Mesenchymal stem cell (in vitro differentiated cells and primary cell): ENCODE measurements at regions not wholly inside any gene's neighbourhood (a gene's known extent, or its start where the extent isn't known, plus 50 kb on each side); places are given as distances from the start of the nearest gene placed in this dataset.
A peak's percentile ranks its signal among the peaks of the same experiment; 100 is the strongest.
"Not testable (repeated sequence)": the region's sequence is repeated elsewhere in the genome, so short reads cannot be mapped to it uniquely, and the experiment has no call there.

Experiments
- DNase-seq: peaks from one replicate; pipeline ENCODE4 v3.0.0-alpha.2; 2013
- H2AFZ ChIP-seq: one replicate; pipeline ENCODE4 v1.6.1; 2013; ENCODE audit warnings: low read depth, mild to moderate bottlenecking, control low read depth, inconsistent platforms, low read length, moderate library complexity
- H2AK5ac ChIP-seq: 2 replicates; pipeline ENCODE4 v1.6.1; 2013; ENCODE audit warnings: low read length, moderate library complexity, mild to moderate bottlenecking, inconsistent platforms; ENCODE audit not compliant: severe bottlenecking
- H2BK120ac ChIP-seq: one replicate; pipeline ENCODE4 v1.6.1; 2013; ENCODE audit warnings: low read depth, mild to moderate bottlenecking, inconsistent platforms, low read length, moderate library complexity
- H2BK12ac ChIP-seq, 2 experiments: one replicate each; pipeline ENCODE4 v1.6.1; 2013; ENCODE audit warnings: inconsistent platforms in 2 of 2, low read length in 2 of 2, mild to moderate bottlenecking in 2 of 2, moderate library complexity in 2 of 2, control low read depth in 1 of 2
- H2BK15ac ChIP-seq: one replicate; pipeline ENCODE4 v1.6.1; 2013; ENCODE audit warnings: mild to moderate bottlenecking, low read depth, inconsistent platforms; ENCODE audit not compliant: poor library complexity, severe bottlenecking
- H2BK5ac ChIP-seq: 2 replicates; pipeline ENCODE4 v1.6.1; 2013; ENCODE audit warnings: low read depth, mild to moderate bottlenecking, low read length, control low read depth, inconsistent platforms; ENCODE audit not compliant: poor library complexity, severe bottlenecking
- H3K14ac ChIP-seq, 2 experiments: one replicate each; pipeline ENCODE4 v1.6.1; 2013; ENCODE audit warnings: inconsistent platforms in 2 of 2, low read length in 2 of 2, control low read depth in 1 of 2, mild to moderate bottlenecking in 1 of 2, moderate library complexity in 1 of 2
- H3K18ac ChIP-seq, 2 experiments: one replicate each; pipeline ENCODE4 v1.6.1; 2013; ENCODE audit warnings: inconsistent platforms in 2 of 2, low read length in 2 of 2, control low read depth in 1 of 2, low read depth in 1 of 2, mild to moderate bottlenecking in 1 of 2
- H3K23ac ChIP-seq, 2 experiments: one replicate each; pipeline ENCODE4 v1.6.1; 2013; ENCODE audit warnings: inconsistent platforms in 2 of 2, low read length in 2 of 2, mild to moderate bottlenecking in 2 of 2, moderate library complexity in 2 of 2, control low read depth in 1 of 2
- H3K27ac ChIP-seq: 2 replicates; pipeline ENCODE4 v1.5.1; 2013; ENCODE audit warnings: mild to moderate bottlenecking, moderate library complexity, low read length, control low read depth, inconsistent platforms; ENCODE audit not compliant: poor library complexity, severe bottlenecking
- H3K27me3 ChIP-seq, 2 experiments: 2 replicates each; pipeline versions ENCODE4 v1.6.1 to v1.7.0; 2013; ENCODE audit warnings: low read length in 2 of 2, mild to moderate bottlenecking in 2 of 2, moderate library complexity in 2 of 2, control low read depth in 1 of 2, inconsistent platforms in 1 of 2; ENCODE audit not compliant: control insufficient read depth in 1 of 2, insufficient read depth in 1 of 2
- H3K36me3 ChIP-seq, 2 experiments: 2 replicates each; pipeline versions ENCODE4 v1.6.1 to v1.7.0; 2013; ENCODE audit warnings: low read length in 2 of 2, control low read depth in 1 of 2, inconsistent platforms in 1 of 2, low read depth in 1 of 2, mild to moderate bottlenecking in 1 of 2; ENCODE audit not compliant: insufficient read depth in 2 of 2, control insufficient read depth in 1 of 2
- H3K4ac ChIP-seq, 2 experiments: one replicate each; pipeline ENCODE4 v1.6.1; 2013; ENCODE audit warnings: inconsistent platforms in 2 of 2, low read length in 2 of 2, mild to moderate bottlenecking in 2 of 2, moderate library complexity in 2 of 2, control low read depth in 1 of 2, low read depth in 1 of 2
- H3K4me1 ChIP-seq: 2 replicates; pipeline ENCODE4 v1.6.1; 2013; ENCODE audit warnings: low read depth, low read length, control low read depth; ENCODE audit not compliant: control insufficient read depth, insufficient read depth
- H3K4me2 ChIP-seq: 2 replicates; pipeline ENCODE4 v1.6.1; 2013; ENCODE audit warnings: low read length, mild to moderate bottlenecking, inconsistent platforms; ENCODE audit not compliant: poor library complexity, severe bottlenecking
- H3K4me3 ChIP-seq, 2 experiments: 2 replicates each; pipeline versions ENCODE4 v1.5.1 to v1.7.0; 2013; ENCODE audit warnings: low read length in 2 of 2, mild to moderate bottlenecking in 2 of 2, control low read depth in 1 of 2, low read depth in 1 of 2; ENCODE audit not compliant: insufficient read depth in 1 of 2
- H3K79me1 ChIP-seq: replicated peaks from 2 replicates; pipeline ENCODE4 v1.6.1; 2013; ENCODE audit warnings: mild to moderate bottlenecking, control low read depth, low read length, inconsistent platforms; ENCODE audit not compliant: poor library complexity, severe bottlenecking
- H3K9ac ChIP-seq: 2 replicates; pipeline ENCODE4 v1.7.0; 2013; ENCODE audit warnings: mild to moderate bottlenecking, low read length, moderate library complexity
- H3K9me3 ChIP-seq: 2 replicates; pipeline ENCODE4 v1.7.0; 2013; ENCODE audit warnings: mild to moderate bottlenecking, low read length; ENCODE audit not compliant: control insufficient read depth
- H4K8ac ChIP-seq: one replicate; pipeline ENCODE4 v1.6.1; 2013; ENCODE audit warnings: inconsistent platforms, mild to moderate bottlenecking, low read length, moderate library complexity
- H4K91ac ChIP-seq: one replicate; pipeline ENCODE4 v1.6.1; 2013; ENCODE audit warnings: mild to moderate bottlenecking, low read length, inconsistent platforms
- WGBS: methylation state at CpG from one replicate; pipeline ENCODE4 v1.1.7; 2013; ENCODE audit warnings: mixed read lengths; 5-methylcytosine and 5-hydroxymethylcytosine counted together

GRCh38 chr3:165946360-165946759 is 109.1 kb upstream of the BCHE start:
- H2AFZ ChIP-seq = no peak overlapping the region

DNA sequence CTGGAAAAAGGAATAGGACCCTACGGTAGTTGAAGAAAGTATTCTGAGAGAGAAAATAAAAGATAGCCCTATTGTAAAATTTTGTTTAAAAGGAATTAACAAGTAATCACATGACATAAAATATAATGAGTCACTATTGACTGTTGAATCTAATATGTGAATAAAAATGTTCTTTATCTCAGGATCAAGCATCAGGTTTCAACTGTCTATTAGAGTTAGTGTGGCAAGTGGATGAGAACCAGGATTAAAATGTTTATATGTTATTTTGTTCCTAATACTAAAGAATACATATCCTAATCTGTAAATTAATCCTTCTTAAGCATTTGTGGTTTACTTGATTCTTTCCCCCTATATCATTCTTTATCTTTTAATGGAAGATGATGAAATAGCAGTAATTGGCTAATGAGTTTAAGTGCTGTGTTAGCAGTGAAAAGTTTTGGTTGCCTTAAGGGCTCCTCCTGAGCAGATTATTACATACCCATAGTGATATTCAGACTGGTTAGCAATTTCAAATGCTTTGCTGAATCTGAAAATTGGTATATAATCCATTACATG is 101.8 kb upstream of the BCHE start:
- no peak overlapping the region for H3K4me2 ChIP-seq
- no peak overlapping the region for H3K4ac ChIP-seq
- H2BK5ac ChIP-seq = no peak overlapping the region
- H3K14ac ChIP-seq = no peak overlapping the region
- H3K36me3 ChIP-seq = no peaks in the 10 kb centered on the region
- H2AFZ ChIP-seq = no peak overlapping the region
- no peak overlapping the region for H3K9ac ChIP-seq
- peaks cover 8% of the 10 kb centered on the region for H3K9me3 ChIP-seq
- H3K18ac ChIP-seq = no peak overlapping the region
- H3K27ac ChIP-seq = no peak overlapping the region
- WGBS = no CpG with 5 or more reads among the region's 1 CpG
- no peak overlapping the region for H4K91ac ChIP-seq
- H2BK12ac ChIP-seq = no peak overlapping the region
- H2BK15ac ChIP-seq = no peak overlapping the region
- H3K4me3 ChIP-seq = no peak overlapping the region
- H2AK5ac ChIP-seq = no peak overlapping the region
- H3K27me3 ChIP-seq = no peaks in the 10 kb centered on the region
- H3K79me1 ChIP-seq = no peaks in the 10 kb centered on the region
- DNase-seq = no peak
- no peaks in the 10 kb centered on the region for H3K4me1 ChIP-seq
- no peak overlapping the region for H3K23ac ChIP-seq
- H4K8ac ChIP-seq = no peak overlapping the region
- H2BK120ac ChIP-seq = no peak overlapping the region

More at GRCh38 chr3:165946360-165946759, 109.1 kb upstream of the BCHE start:
- H4K91ac ChIP-seq = no peak overlapping the region
- no peak overlapping the region for H3K14ac ChIP-seq
- H3K4me2 ChIP-seq = no peak overlapping the region
- H3K23ac ChIP-seq = no peak overlapping the region
- H3K36me3 ChIP-seq = no peaks in the 10 kb centered on the region
- H4K8ac ChIP-seq = no peak overlapping the region
- no peak overlapping the region for H3K18ac ChIP-seq
- H2AK5ac ChIP-seq = no peak overlapping the region
- H2BK120ac ChIP-seq = no peak overlapping the region
- H3K27me3 ChIP-seq = no peaks in the 10 kb centered on the region
- H3K4me3 ChIP-seq = no peak overlapping the region
- peaks cover 8% of the 10 kb centered on the region for H3K9me3 ChIP-seq
- no peak overlapping the region for H2BK12ac ChIP-seq
- no peaks in the 10 kb centered on the region for H3K79me1 ChIP-seq
- H3K27ac ChIP-seq = no peak overlapping the region
- no peak overlapping the region for H2BK15ac ChIP-seq
- DNase-seq = no peak
- no peak overlapping the region for H2BK5ac ChIP-seq
- no peaks in the 10 kb centered on the region for H3K4me1 ChIP-seq
- no peak overlapping the region for H3K9ac ChIP-seq
- no peak overlapping the region for H3K4ac ChIP-seq

DNA sequence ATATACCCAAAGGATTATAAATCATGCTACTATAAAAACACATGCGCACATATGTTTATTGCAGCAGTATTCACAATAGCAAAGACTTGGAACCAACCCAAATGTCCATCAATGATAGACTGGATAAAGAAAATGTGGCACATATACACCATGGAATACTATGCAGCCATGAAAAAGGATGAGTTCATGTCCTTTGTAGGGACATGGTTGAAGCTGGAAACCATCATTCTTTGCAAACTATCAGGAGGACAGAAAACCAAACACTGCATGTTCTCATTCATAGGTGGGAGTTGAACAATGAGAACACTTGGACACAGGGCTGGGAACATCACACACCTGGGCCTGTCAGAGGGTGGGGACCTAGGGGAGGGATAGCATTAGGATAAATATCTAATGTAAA is 98.9 kb upstream of the BCHE start:
- H3K27ac ChIP-seq, H3K79me1 ChIP-seq, H3K9ac ChIP-seq, H2BK12ac ChIP-seq, H4K8ac ChIP-seq, H2AFZ ChIP-seq, DNase-seq, H2BK120ac ChIP-seq, H2BK5ac ChIP-seq, H3K4me2 ChIP-seq, H2AK5ac ChIP-seq, H3K23ac ChIP-seq, H3K27me3 ChIP-seq, H3K9me3 ChIP-seq, H3K14ac ChIP-seq, H3K4me1 ChIP-seq, H2BK15ac ChIP-seq, H3K4me3 ChIP-seq, H3K4ac ChIP-seq, H3K18ac ChIP-seq, H3K36me3 ChIP-seq, H4K91ac ChIP-seq: not testable (repeated sequence)
- no CpG with 5 or more reads among the region's 1 CpG for WGBS

GRCh38 chr3:165924301-165924791 is 87.1 kb upstream of the BCHE start:
- not testable (repeated sequence) for H4K91ac ChIP-seq, H3K79me1 ChIP-seq, H2BK120ac ChIP-seq, H3K9ac ChIP-seq, H2AK5ac ChIP-seq, H3K4ac ChIP-seq, H3K23ac ChIP-seq, H3K9me3 ChIP-seq, H3K14ac ChIP-seq, H3K27me3 ChIP-seq, H3K18ac ChIP-seq, H3K27ac ChIP-seq, H3K36me3 ChIP-seq, H2BK15ac ChIP-seq, H2BK5ac ChIP-seq, H4K8ac ChIP-seq, H2AFZ ChIP-seq, DNase-seq, H3K4me1 ChIP-seq, H3K4me2 ChIP-seq, H2BK12ac ChIP-seq
- WGBS = 97% methylated on average over 27 of the region's 29 CpGs
- peak overlapping the region in 1 of 2 experiments; percentile 38 for H3K4me3 ChIP-seq
